Duodenal mucosa (tissue), 2 donors: ENCODE measurements at regions not wholly inside any gene's neighbourhood (a gene's known extent, or its start where the extent isn't known, plus 50 kb on each side); places are given as distances from the start of the nearest gene placed in this dataset.
"Not testable (repeated sequence)": the region's sequence is repeated elsewhere in the genome, so short reads cannot be mapped to it uniquely, and the experiment has no call there.

ENCODE experiments used
- H3K27ac ChIP-seq: one replicate; pipeline ENCODE4 v1.7.0; 2013; ENCODE audit warnings: low read depth, low read length
- H3K27me3 ChIP-seq, 2 donors: one replicate each; pipeline ENCODE4 v1.7.0; 2013; ENCODE audit warnings: low read length in 2 of 2, control low read depth in 1 of 2; ENCODE audit not compliant: insufficient read depth in 2 of 2, control insufficient read depth in 1 of 2
- H3K36me3 ChIP-seq, 2 donors: one replicate each; pipeline ENCODE4 v1.7.0; 2013; ENCODE audit warnings: low read length in 2 of 2, control low read depth in 1 of 2; ENCODE audit not compliant: insufficient read depth in 2 of 2, control insufficient read depth in 1 of 2
- H3K4me1 ChIP-seq, 2 donors: one replicate each; pipeline ENCODE4 v1.7.0; 2013; ENCODE audit warnings: low read length in 2 of 2, control low read depth in 1 of 2; ENCODE audit not compliant: insufficient read depth in 2 of 2, control insufficient read depth in 1 of 2
- H3K4me3 ChIP-seq, 2 donors: one replicate each; pipeline ENCODE4 v1.7.0; 2013; ENCODE audit warnings: low read length in 2 of 2, low read depth in 1 of 2
- H3K9ac ChIP-seq, 2 donors: one replicate each; pipeline ENCODE4 v1.7.0; 2013; ENCODE audit warnings: low read length in 2 of 2, low read depth in 1 of 2
- H3K9me3 ChIP-seq, 2 donors: one replicate each; pipeline ENCODE4 v1.7.0; 2013; ENCODE audit warnings: low read length in 2 of 2, control low read depth in 1 of 2; ENCODE audit not compliant: control insufficient read depth in 1 of 2

GRCh38 chr7:16948110-16948509 is 66.3 kb upstream of the AGR3 start:
- not testable (repeated sequence) for H3K27ac ChIP-seq

GRCh38 chr7:16951483-16952080 is 69.8 kb upstream of the AGR3 start:
- H3K27me3 ChIP-seq, result no peaks in the 10 kb centered on the region
- H3K27ac ChIP-seq, result no peak overlapping the region
- no peak overlapping the region for H3K4me3 ChIP-seq
- H3K9me3 ChIP-seq, result peaks cover 7 to 17% of the 10 kb centered on the region in 2 donors
- H3K9ac ChIP-seq, result no peak overlapping the region
- no peaks in the 10 kb centered on the region for H3K4me1 ChIP-seq
- no peaks in the 10 kb centered on the region for H3K36me3 ChIP-seq

More at GRCh38 chr7:16948110-16948509, 66.3 kb upstream of the AGR3 start:
- H3K36me3 ChIP-seq, H3K4me1 ChIP-seq, H3K4me3 ChIP-seq, H3K9ac ChIP-seq, H3K27me3 ChIP-seq: not testable (repeated sequence)
- peaks cover 7 to 17% of the 10 kb centered on the region in 2 donors for H3K9me3 ChIP-seq

GRCh38 chr7:16954321-16954720 is 72.5 kb upstream of the AGR3 start:
- no peak overlapping the region for H3K4me3 ChIP-seq
- no peaks in the 10 kb centered on the region for H3K27me3 ChIP-seq
- H3K4me1 ChIP-seq, result no peaks in the 10 kb centered on the region
- H3K9ac ChIP-seq, result no peak overlapping the region
- no peaks in the 10 kb centered on the region for H3K36me3 ChIP-seq
- no peak overlapping the region for H3K27ac ChIP-seq
- no peaks in the 10 kb centered on the region for H3K9me3 ChIP-seq

- Histone ChIP-seq H3K27me3 (no peaks in the 10 kb centered on the region), H3K4me3 (no peak overlapping the region), H3K36me3 (no peaks in the 10 kb centered on the region), H3K27ac (no peak overlapping the region), H3K9ac (no peak overlapping the region), H3K4me1 (peaks cover 7 to 20% of the 10 kb centered on the region in 2 donors), H3K9me3 (no peaks in the 10 kb centered on the region)
Observed at GRCh38 chr7:16958724-16959123, 76.9 kb upstream of the AGR3 start.

- no peak overlapping the region for H3K9ac ChIP-seq
- no peaks in the 10 kb centered on the region for H3K36me3 ChIP-seq
- peaks cover 0 to under 1% of the 10 kb centered on the region in 2 donors for H3K9me3 ChIP-seq
- H3K27me3 ChIP-seq, result no peaks in the 10 kb centered on the region
- H3K4me1 ChIP-seq, result peaks cover 7 to 20% of the 10 kb centered on the region in 2 donors
- H3K27ac ChIP-seq, result no peak overlapping the region
- H3K4me3 ChIP-seq, result no peak overlapping the region
Observed at GRCh38 chr7:16960337-16960965, 78.7 kb upstream of the AGR3 start.

GRCh38 chr7:16961641-16962040 is 79.9 kb upstream of the AGR3 start:
- Histone ChIP-seq H3K9ac (no peak overlapping the region), H3K27me3 (no peaks in the 10 kb centered on the region)

GRCh38 chr7:16963044-16963443 is 81.3 kb upstream of the AGR3 start:
- Histone ChIP-seq H3K27ac (no peak overlapping the region), H3K4me1 (peaks cover 7 to 25% of the 10 kb centered on the region in 2 donors), H3K36me3 (no peaks in the 10 kb centered on the region), H3K9me3 (peaks cover 2 to 7% of the 10 kb centered on the region in 2 donors), H3K27me3 (no peaks in the 10 kb centered on the region), H3K9ac (no peak overlapping the region), H3K4me3 (no peak overlapping the region)

More at GRCh38 chr7:16961641-16962040, 79.9 kb upstream of the AGR3 start:
- Histone ChIP-seq H3K4me1 (peaks cover 7 to 20% of the 10 kb centered on the region in 2 donors), H3K27ac (no peak overlapping the region), H3K9me3 (peaks cover 2 to 7% of the 10 kb centered on the region in 2 donors), H3K36me3 (no peaks in the 10 kb centered on the region), H3K4me3 (no peak overlapping the region)

GRCh38 chr7:16965697-16966096 is 83.9 kb upstream of the AGR3 start:
- not testable (repeated sequence) for H3K27me3 ChIP-seq, H3K4me3 ChIP-seq, H3K36me3 ChIP-seq, H3K9me3 ChIP-seq, H3K27ac ChIP-seq, H3K9ac ChIP-seq
- peaks cover 7 to 25% of the 10 kb centered on the region in 2 donors for H3K4me1 ChIP-seq

GRCh38 chr7:16967300-16967811 is 85.6 kb upstream of the AGR3 start:
- peaks cover 3 to 16% of the 10 kb centered on the region in 2 donors for H3K4me1 ChIP-seq
- peaks cover 2 to 7% of the 10 kb centered on the region in 2 donors for H3K9me3 ChIP-seq
- H3K9ac ChIP-seq, result no peak overlapping the region
- no peaks in the 10 kb centered on the region for H3K36me3 ChIP-seq
- no peaks in the 10 kb centered on the region for H3K27me3 ChIP-seq
- H3K4me3 ChIP-seq, result no peak overlapping the region
- no peak overlapping the region for H3K27ac ChIP-seq

GRCh38 chr7:16970732-16971482 is 89.1 kb upstream of the AGR3 start:
- no peak overlapping the region for H3K4me3 ChIP-seq
- H3K9me3 ChIP-seq, result peaks cover 0 to 2% of the 10 kb centered on the region in 2 donors

More at GRCh38 chr7:16970732-16971482, 89.1 kb upstream of the AGR3 start:
- H3K27me3 ChIP-seq, result no peaks in the 10 kb centered on the region
- no peak overlapping the region for H3K9ac ChIP-seq
- no peaks in the 10 kb centered on the region for H3K36me3 ChIP-seq
- no peak overlapping the region for H3K27ac ChIP-seq
- peaks cover 0 to 9% of the 10 kb centered on the region in 2 donors for H3K4me1 ChIP-seq
